ENCODE measurements at regions not wholly inside any gene's neighbourhood (a gene's known extent, or its start where the extent isn't known, plus 50 kb on each side); places are given as distances from the start of the nearest gene placed in this dataset.

DNA sequence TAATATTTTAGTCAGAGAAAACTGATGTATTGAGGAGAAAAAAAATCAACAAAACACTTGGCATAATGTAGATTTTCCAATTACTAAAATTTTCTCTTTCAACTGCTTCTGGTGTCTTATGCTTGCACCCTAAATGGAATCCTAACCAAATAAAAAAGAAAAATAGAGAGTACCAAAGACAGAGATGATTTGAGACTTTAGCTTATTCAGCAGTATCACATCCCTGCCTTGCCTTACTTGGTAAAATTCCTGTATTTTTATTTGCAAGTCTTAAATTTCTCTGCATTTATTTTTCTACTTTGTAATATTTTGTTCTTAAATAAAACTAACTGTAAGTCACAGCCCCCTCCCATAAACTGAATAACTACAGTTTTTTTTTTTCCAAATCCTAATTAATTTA, 950.5 kb upstream of the INTU start:
- TF ChIP-seq, protein P1, sequence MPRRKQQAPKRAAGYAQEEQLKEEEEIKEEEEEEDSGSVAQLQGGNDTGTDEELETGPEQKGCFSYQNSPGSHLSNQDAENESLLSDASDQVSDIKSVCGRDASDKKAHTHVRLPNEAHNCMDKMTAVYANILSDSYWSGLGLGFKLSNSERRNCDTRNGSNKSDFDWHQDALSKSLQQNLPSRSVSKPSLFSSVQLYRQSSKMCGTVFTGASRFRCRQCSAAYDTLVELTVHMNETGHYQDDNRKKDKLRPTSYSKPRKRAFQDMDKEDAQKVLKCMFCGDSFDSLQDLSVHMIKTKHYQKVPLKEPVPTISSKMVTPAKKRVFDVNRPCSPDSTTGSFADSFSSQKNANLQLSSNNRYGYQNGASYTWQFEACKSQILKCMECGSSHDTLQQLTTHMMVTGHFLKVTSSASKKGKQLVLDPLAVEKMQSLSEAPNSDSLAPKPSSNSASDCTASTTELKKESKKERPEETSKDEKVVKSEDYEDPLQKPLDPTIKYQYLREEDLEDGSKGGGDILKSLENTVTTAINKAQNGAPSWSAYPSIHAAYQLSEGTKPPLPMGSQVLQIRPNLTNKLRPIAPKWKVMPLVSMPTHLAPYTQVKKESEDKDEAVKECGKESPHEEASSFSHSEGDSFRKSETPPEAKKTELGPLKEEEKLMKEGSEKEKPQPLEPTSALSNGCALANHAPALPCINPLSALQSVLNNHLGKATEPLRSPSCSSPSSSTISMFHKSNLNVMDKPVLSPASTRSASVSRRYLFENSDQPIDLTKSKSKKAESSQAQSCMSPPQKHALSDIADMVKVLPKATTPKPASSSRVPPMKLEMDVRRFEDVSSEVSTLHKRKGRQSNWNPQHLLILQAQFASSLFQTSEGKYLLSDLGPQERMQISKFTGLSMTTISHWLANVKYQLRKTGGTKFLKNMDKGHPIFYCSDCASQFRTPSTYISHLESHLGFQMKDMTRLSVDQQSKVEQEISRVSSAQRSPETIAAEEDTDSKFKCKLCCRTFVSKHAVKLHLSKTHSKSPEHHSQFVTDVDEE (CRISPR knock-in tag; IDR thresholded peaks at IDR 0.05), result no peak
- no peak for TF ChIP-seq ZC3H10 (CRISPR knock-in tag; IDR thresholded peaks at IDR 0.05)
- no peak for TF ChIP-seq ISL1 (CRISPR knock-in tag; IDR thresholded peaks at IDR 0.05)
- ATAC-seq, result no peak

DNA sequence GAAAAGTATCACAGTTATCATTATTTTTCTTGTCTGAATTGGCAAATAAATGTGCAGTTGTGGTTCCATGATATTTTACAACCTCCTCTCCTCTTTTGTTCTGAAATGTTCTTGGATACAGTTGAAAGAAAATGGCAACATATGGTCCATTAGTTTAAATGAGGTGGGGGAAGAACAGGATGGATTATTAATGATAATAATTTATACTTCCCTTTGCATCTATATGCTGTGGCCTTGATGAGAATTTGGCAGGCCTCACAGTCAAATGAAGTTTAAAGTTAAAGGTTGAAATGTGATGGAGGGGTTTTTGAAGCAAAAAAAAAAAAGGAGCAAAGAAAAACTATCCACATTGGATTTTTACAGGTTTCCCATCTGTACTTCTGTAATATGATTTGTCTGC, 946.3 kb upstream of the INTU start:
- no peak for ATAC-seq

DNA sequence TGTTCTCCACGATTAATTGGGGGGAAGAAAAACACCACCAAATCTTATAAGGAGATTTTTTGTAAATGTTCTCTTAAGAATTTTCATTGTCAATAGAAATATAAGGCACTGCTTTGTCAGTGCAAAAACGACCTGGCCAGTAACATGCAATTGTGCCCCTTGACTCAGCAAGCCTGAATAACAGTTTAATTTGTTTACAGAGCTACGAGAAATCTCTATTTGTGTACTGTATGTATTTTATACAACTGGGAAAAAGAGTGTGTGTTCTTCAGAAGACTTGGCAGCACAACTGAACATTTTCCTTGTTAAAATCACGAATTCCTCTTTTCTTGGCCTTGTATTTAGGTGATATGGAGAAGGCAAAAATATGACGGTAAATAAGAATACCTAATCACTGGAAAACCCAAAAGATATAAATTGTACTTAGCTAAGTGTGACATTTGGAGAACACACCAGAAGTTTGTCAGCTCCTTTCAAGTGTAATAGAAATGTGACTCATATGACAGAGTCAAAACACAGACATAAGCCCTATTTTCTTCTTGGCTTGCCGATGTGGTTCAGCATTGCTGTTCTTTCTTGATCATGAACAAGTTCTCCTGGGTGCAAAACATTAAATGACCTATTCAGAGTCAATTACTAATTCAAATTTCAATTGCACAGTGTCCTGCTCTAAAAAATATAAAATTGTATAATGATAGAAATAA, 945.0 kb upstream of the INTU start:
- TF ChIP-seq GLIS3 (CRISPR knock-in tag; IDR thresholded peaks at IDR 0.05) (no peak), ZNF565 (CRISPR knock-in tag; conservative IDR thresholded peaks at IDR 0.05; ENCODE audit: low read depth) (no peak), TCF4 (CRISPR knock-in tag; IDR thresholded peaks at IDR 0.05; ENCODE audit: borderline replicate concordance) (no peak), ZFP3 (CRISPR knock-in tag; IDR thresholded peaks at IDR 0.05) (no peak), TOX (CRISPR knock-in tag; IDR thresholded peaks at IDR 0.05; ENCODE audit: borderline replicate concordance) (no peak), PPARA (CRISPR knock-in tag; IDR thresholded peaks at IDR 0.05; ENCODE audit: borderline replicate concordance) (no peak), ZC3H10 (CRISPR knock-in tag; IDR thresholded peaks at IDR 0.05) (no peak), ISL1 (CRISPR knock-in tag; IDR thresholded peaks at IDR 0.05) (no peak), ZNF8 (CRISPR knock-in tag; IDR thresholded peaks at IDR 0.05) (no peak), ZNF70 (CRISPR knock-in tag; IDR thresholded peaks at IDR 0.05) (no peak), BACH2 (CRISPR knock-in tag; IDR thresholded peaks at IDR 0.05; ENCODE audit: borderline replicate concordance) (no peak), OSR1 (CRISPR knock-in tag; IDR thresholded peaks at IDR 0.05) (no peak), CSDC2 (CRISPR knock-in tag; IDR thresholded peaks at IDR 0.05) (no peak), ZFP30 (CRISPR knock-in tag; IDR thresholded peaks at IDR 0.05) (no peak), ARNTL (CRISPR knock-in tag; IDR thresholded peaks at IDR 0.05; ENCODE audit: borderline replicate concordance, low read depth) (no peak)
- TF ChIP-seq, protein P2, sequence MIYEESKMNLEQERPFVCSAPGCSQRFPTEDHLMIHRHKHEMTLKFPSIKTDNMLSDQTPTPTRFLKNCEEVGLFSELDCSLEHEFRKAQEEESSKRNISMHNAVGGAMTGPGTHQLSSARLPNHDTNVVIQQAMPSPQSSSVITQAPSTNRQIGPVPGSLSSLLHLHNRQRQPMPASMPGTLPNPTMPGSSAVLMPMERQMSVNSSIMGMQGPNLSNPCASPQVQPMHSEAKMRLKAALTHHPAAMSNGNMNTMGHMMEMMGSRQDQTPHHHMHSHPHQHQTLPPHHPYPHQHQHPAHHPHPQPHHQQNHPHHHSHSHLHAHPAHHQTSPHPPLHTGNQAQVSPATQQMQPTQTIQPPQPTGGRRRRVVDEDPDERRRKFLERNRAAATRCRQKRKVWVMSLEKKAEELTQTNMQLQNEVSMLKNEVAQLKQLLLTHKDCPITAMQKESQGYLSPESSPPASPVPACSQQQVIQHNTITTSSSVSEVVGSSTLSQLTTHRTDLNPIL (CRISPR knock-in tag; IDR thresholded peaks at IDR 0.05; ENCODE audit: low read depth), result no peak
- TF ChIP-seq, protein P3, sequence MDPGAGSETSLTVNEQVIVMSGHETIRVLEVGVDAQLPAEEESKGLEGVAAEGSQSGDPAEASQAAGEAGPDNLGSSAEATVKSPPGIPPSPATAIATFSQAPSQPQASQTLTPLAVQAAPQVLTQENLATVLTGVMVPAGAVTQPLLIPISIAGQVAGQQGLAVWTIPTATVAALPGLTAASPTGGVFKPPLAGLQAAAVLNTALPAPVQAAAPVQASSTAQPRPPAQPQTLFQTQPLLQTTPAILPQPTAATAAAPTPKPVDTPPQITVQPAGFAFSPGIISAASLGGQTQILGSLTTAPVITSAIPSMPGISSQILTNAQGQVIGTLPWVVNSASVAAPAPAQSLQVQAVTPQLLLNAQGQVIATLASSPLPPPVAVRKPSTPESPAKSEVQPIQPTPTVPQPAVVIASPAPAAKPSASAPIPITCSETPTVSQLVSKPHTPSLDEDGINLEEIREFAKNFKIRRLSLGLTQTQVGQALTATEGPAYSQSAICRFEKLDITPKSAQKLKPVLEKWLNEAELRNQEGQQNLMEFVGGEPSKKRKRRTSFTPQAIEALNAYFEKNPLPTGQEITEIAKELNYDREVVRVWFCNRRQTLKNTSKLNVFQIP (CRISPR knock-in tag; IDR thresholded peaks at IDR 0.05; ENCODE audit: borderline replicate concordance, low read depth), result no peak
- TF ChIP-seq, protein P4, sequence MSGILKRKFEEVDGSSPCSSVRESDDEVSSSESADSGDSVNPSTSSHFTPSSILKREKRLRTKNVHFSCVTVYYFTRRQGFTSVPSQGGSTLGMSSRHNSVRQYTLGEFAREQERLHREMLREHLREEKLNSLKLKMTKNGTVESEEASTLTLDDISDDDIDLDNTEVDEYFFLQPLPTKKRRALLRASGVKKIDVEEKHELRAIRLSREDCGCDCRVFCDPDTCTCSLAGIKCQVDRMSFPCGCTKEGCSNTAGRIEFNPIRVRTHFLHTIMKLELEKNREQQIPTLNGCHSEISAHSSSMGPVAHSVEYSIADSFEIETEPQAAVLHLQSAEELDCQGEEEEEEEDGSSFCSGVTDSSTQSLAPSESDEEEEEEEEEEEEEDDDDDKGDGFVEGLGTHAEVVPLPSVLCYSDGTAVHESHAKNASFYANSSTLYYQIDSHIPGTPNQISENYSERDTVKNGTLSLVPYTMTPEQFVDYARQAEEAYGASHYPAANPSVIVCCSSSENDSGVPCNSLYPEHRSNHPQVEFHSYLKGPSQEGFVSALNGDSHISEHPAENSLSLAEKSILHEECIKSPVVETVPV (CRISPR knock-in tag; IDR thresholded peaks at IDR 0.05), result no peak
- ATAC-seq, result no peak

More for the DNA sequence above, 946.3 kb upstream of the INTU start:
- no peak for TF ChIP-seq CSDC2 (CRISPR knock-in tag; IDR thresholded peaks at IDR 0.05)
- TF ChIP-seq ZFP30 (CRISPR knock-in tag; IDR thresholded peaks at IDR 0.05), result no peak
- no peak for TF ChIP-seq ZC3H10 (CRISPR knock-in tag; IDR thresholded peaks at IDR 0.05)
- TF ChIP-seq RARB (CRISPR knock-in tag; IDR thresholded peaks at IDR 0.05), result no peak
- TF ChIP-seq, protein P5, sequence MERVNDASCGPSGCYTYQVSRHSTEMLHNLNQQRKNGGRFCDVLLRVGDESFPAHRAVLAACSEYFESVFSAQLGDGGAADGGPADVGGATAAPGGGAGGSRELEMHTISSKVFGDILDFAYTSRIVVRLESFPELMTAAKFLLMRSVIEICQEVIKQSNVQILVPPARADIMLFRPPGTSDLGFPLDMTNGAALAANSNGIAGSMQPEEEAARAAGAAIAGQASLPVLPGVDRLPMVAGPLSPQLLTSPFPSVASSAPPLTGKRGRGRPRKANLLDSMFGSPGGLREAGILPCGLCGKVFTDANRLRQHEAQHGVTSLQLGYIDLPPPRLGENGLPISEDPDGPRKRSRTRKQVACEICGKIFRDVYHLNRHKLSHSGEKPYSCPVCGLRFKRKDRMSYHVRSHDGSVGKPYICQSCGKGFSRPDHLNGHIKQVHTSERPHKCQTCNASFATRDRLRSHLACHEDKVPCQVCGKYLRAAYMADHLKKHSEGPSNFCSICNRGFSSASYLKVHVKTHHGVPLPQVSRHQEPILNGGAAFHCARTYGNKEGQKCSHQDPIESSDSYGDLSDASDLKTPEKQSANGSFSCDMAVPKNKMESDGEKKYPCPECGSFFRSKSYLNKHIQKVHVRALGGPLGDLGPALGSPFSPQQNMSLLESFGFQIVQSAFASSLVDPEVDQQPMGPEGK (CRISPR knock-in tag; IDR thresholded peaks at IDR 0.05; ENCODE audit: borderline replicate concordance), result no peak
- no peak for TF ChIP-seq BACH2 (CRISPR knock-in tag; IDR thresholded peaks at IDR 0.05; ENCODE audit: borderline replicate concordance)
- no peak for TF ChIP-seq OSR1 (CRISPR knock-in tag; IDR thresholded peaks at IDR 0.05)
- TF ChIP-seq, protein P3 (CRISPR knock-in tag; IDR thresholded peaks at IDR 0.05; ENCODE audit: borderline replicate concordance, low read depth), result no peak
